ENCODE measurements at regions not wholly inside any gene's neighbourhood (a gene's known extent, or its start where the extent isn't known, plus 50 kb on each side); places are given as distances from the start of the nearest gene placed in this dataset.

DNA sequence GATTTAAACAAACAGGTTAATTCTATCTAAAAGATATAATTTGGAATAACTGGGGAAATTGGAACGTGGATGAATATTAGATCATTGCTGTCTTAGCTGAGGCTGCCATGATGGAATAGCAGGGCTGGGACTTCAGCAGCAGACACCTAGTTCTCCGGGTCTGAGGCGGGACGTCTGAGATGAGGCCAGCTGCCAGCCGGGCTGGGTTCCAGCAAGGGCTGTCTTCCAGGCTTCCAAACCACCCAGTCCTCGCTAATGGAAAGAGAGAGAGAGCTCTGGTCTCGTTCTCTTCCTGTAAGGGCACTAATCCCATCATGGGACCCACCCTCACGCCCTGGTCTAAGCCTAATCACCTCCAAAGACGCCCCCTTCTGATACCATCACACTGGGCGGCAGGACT, 85.7 kb downstream of the ADRA2C start:
- TF ChIP-seq, protein P1, sequence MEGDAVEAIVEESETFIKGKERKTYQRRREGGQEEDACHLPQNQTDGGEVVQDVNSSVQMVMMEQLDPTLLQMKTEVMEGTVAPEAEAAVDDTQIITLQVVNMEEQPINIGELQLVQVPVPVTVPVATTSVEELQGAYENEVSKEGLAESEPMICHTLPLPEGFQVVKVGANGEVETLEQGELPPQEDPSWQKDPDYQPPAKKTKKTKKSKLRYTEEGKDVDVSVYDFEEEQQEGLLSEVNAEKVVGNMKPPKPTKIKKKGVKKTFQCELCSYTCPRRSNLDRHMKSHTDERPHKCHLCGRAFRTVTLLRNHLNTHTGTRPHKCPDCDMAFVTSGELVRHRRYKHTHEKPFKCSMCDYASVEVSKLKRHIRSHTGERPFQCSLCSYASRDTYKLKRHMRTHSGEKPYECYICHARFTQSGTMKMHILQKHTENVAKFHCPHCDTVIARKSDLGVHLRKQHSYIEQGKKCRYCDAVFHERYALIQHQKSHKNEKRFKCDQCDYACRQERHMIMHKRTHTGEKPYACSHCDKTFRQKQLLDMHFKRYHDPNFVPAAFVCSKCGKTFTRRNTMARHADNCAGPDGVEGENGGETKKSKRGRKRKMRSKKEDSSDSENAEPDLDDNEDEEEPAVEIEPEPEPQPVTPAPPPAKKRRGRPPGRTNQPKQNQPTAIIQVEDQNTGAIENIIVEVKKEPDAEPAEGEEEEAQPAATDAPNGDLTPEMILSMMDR (conservative IDR thresholded peaks at IDR 0.05): no peak
- no peak for TF ChIP-seq ZFX (IDR thresholded peaks at IDR 0.05)
